ENCODE measurements at regions not wholly inside any gene's neighbourhood (a gene's known extent, or its start where the extent isn't known, plus 50 kb on each side); places are given as distances from the start of the nearest gene placed in this dataset.
"Not testable (repeated sequence)": the region's sequence is repeated elsewhere in the genome, so short reads cannot be mapped to it uniquely, and the experiment has no call there.

DNA sequence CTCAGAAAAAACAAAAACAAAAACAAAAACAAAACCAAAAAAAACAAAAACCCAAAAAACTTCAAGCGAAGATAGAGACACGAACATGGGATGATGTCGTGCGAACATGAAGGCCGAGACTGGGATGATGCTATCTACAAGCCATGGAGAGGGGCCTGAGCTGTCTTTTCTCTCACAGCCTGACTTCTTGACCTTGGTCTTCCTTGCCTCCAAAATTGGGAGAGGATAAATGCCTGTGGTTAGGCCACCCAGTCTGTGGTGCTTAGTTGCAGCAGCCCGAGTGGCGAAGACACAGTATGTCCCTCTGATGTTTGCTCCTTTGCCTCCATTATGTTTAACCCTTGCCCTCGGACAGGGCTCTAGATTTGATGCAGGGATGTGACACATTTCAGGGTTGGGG is 130.4 kb upstream of the BASP1 start:
- no peak for DNase-seq

DNA sequence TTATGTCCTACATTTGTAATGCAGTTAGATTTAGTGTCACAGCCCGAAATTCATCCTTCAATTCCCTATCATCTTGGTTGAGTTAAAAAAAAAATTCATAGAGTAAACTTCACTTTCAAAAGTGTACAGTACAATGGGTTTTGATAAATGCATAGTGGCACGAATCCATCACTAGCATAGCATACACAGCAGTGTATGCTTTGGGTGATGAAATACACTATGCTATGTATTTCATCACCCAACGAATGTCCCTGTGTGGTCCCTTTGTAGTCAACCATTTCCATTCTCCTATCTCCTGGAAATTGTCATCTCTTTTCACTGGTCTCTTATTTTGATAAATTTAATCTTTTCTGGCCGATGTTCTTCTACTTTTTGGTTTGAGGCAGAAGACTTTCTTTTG is 129.4 kb upstream of the BASP1 start:
- DNase-seq, result no peak

DNA sequence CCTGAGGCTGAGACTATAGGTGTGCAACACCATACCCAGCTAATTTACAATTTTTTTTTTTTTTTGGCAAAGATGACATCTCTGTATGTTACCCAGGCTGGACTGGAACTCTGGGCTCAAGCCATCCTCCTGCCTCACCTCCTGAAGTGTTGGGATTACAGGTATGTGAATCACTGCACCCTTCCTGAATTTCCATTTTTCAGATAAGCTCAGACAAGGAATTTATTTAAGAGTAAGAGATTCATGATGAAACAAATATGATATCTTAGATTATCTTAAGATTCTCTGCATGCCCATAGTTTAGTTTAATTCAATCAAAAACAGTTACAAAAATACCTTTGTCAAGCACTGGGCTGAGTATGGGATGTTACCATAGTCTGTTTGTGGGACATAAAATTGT is 128.4 kb upstream of the BASP1 start:
- no peak for DNase-seq

DNA sequence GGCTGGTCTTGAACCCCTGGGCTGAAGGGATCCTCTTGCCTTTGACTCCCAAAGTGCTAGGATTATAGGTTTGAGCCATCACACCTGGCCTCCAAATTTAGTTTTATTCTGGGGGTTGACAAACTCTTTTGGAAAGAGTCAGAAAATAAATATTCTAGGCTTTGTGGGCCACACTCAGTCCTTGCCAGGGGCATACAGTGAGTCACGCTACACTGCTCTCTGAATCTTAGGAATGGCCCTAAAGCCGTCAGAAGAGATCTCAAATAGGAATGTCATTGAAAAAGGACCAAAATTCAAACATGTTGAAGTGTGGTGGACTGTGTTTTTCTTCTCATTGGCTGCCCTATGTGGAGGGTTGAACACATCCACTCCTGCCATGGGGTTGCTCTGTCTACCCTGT is 127.7 kb upstream of the BASP1 start:
- DNase-seq, result no peak

DNA sequence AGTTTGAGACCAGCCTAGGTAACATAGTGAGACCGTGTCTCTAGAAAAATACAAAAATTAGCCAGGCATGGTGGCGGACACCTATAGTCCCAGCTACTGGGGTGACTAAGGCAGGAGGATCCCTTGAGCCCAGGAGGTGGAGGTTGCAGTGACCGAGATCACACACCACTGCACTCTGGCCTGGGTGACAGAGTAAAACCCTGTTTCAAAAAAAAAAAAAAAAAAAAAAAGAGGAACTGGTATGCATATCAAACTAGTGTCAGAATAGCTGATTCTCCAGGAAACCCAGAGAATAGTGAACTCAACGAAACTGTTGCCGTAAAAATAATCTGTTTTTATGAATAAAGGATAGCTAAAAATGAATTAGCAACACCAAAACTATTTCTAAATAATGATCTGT is 126.6 kb upstream of the BASP1 start:
- DNase-seq, result no peak

DNA sequence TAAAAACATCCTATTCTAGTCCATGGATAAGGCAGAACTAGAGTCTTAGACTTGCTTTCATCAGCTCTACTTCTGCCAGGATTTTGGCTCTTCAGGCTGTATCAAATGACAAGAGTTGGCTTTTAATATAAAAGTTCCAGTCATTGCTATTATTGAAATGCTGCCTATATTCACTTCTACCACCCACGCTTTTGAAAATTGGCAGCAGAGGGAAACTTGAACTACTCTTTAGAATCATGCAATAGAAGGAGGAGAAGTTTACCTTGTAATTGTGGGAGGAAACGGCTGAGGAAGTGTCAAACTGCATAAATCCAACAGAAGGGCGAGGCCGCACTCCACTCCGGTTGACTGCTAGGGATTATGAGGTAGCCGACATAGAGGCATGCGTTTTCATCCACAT is 122.6 kb upstream of the BASP1 start:
- DNase-seq, result peak; percentile 59

DNA sequence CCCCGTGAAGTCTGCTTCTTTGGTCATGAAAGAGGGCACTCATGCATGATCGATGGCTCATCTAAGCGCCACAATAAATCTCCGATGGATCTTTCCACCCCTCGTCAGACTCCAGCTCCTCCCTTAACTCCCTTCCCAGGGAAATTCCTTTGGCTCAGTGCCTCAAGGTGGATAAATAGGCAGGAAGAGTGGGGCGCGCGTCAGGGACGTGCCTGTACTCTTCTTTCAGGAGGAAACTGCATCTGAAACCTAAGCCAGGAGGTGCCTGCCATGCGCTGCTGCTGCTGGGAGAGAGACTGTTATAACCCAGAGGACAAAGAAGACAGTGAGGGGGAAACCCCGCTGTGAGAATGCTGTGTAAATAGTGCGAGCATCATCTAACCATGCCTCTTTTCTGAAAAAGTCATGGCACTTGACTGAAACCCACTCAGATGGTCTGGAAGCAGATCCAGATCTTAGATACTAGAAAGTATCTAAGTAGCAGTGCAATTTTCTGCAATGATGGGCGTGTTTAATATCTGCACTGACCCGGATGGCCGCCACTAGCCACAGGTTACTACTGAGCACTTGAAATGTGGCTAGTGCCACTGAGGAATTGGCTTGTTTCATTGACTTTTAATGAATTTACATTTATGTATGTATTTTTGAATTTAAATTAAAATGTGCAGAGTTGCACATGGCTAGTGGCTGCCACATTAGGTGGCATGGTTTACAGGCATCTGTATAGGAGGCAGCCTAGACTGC is 120.3 kb upstream of the BASP1 start:
- DNase-seq, result peak; percentile 49

DNA sequence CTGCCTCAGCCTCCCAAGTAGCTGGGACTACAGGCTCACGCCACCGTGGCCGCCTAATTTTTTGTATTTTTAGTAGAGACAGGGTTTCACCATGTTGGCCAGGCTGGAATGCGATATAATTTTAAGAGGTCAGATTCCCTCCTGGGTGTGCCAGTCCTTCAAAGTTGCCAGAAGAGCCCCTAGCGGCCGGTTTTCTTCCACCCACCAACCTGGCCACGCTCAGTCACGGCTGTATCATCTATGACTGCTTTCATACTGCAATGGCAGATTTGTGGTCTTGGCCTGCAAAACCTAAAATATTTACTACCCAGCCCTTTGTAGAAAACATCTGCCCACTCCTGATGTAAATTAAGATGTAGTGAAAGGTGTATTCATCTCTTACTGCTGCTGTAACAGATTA is 117.5 kb upstream of the BASP1 start:
- DNase-seq, result no peak

DNA sequence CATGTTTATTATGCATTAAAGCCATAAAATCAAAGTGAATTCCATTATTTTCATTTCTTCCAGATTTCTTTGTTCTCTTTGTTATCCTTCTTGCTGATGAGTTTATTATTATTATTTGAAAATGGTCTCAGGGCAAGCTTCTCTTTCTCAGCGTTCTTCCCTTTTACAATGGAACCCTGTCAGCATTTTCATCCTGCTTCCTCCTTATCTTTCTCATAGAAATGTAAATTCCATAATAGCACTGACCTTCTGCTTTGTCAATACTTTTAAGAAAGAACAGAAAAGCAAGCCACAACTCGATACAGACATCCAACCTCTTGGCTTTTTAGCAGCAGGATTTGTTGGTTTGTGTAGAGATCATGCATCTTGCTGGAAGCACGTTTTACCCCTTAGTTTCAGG is 114.0 kb upstream of the BASP1 start:
- DNase-seq, result no peak

DNA sequence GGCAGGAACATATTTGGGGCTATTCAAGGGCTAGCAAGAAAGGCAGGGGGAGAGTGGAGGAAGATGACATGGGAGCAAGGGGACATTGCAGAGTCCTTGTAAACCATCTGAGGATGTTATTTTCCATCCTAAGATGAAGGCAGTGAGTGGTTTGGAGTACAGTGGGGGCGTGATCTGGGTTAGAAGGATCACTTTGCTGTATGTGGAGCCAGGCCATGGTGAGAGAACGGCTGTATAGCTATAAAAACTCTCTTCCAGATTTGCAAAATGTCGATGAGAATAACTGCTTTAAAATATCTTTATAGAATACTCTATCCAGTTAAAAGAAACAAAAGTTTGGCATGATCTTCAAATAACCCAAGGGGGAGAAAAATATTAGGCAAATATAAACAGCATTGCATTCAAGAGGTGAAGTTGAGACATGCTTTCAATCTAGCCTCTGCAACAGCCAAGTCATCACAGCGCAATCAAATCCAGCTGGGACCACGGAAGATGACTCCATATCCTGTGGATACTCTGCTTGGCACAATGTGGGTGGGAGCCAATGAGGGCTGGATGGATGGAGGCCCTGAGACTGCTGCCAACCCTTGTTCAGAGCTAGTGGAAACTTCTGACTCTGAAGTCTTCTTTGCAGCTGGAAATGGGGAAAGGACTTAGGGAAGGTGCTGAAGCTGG is 111.5 kb upstream of the BASP1 start:
- peak; percentile 45 for DNase-seq

DNA sequence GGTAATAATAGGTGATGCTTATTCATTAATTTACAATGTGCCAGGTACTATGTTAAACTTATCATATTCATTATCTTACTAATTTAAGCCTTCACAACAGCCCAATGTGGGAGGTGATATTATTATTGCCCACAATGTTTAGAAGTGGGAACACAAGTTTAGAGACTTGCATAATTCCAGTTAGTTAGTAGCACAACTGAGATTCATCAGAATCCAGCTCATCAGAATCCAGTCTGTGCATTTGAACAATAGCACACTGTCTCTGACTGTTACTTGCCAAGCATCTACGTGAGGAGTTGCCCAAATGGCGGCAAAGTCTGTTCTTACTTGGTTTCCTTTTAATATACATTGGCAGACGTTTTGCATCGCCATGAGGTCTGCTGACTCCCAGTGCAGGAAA is 110.9 kb upstream of the BASP1 start:
- no peak for DNase-seq

DNA sequence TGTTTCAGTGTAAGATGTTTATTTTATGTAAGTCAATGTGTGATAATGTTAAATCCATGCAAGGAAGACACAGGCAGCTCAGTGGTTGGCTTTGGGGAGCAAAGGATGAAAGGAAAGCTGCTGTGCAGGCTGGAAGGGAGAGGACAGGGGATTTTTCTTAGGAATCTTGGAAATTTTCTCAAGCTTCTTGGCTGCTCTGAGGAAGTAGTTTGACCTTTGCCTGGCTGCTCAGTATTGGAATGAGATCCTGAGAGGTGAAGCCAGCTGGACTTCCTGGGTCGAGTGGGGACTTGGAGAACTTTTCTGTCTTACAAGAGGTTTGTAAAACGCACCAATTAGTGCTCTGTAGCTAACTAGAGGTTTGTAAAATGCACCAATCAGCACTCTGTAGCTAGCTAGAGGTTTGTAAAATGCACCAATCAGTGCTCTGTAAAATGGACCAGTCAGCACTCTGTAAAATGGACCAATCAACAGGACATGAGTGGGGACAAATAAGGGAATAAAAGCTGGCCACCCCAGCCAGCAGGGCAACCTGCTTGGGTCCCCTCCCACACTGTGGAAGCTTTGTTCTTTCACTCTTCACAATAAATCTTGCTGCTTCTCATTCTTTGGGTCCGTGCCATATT is 105.2 kb upstream of the BASP1 start:
- DNase-seq, result not testable (repeated sequence)

DNA sequence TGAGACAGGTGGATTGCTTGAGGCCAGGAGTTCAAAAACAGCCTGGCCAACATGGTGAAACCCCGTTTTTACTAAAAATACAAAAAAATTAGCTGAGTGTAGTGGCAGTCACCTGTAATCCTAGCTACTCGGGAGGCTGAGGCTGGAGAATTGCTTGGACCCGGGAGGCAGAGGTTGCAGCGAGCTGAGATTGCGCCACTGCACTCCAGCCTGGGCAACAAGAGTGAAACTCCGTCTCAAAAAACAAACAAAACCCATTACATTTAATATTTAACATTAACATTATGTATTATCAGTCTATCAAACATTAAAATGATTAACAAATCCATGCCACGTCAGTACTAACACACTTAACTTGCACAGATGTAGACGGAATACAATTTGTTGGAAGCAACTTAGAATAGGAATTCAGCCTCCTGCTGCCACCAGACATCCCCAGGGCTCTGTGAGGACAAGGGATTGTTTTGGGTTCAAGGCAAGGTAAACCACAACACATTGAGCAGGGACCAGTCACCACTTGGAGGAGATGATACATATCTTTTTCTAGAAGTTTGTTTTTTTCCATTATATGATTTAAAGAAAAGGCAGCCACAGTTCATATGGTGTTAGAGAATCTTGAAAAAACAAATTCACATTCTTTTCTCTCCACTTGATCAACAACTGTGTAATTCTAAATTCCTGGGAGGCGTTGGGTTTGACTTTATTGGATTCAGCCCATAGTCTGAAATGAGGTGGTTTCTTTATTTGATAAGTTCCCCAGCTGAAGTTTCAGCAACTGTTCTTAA is 104.1 kb upstream of the BASP1 start:
- DNase-seq, result no peak

DNA sequence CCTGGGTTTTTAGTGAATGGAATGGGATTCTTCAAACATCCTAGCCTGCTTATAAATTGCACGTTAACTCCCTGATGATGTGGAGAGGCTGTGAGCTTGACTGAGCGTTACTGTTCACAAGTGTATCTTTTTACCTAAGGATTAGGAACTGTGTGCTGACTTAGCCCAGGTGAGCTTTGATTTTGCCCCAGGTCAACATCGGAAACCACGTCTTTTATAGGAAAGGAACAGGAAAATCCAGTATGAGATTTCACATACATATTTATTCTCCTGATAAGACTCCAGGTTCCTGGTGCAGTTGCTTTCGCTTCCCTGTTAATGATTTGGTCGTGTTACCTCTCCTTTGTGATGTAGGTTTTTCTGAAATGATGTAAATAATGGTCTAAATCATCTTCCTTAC is 103.2 kb upstream of the BASP1 start:
- DNase-seq, result peak; percentile 18

DNA sequence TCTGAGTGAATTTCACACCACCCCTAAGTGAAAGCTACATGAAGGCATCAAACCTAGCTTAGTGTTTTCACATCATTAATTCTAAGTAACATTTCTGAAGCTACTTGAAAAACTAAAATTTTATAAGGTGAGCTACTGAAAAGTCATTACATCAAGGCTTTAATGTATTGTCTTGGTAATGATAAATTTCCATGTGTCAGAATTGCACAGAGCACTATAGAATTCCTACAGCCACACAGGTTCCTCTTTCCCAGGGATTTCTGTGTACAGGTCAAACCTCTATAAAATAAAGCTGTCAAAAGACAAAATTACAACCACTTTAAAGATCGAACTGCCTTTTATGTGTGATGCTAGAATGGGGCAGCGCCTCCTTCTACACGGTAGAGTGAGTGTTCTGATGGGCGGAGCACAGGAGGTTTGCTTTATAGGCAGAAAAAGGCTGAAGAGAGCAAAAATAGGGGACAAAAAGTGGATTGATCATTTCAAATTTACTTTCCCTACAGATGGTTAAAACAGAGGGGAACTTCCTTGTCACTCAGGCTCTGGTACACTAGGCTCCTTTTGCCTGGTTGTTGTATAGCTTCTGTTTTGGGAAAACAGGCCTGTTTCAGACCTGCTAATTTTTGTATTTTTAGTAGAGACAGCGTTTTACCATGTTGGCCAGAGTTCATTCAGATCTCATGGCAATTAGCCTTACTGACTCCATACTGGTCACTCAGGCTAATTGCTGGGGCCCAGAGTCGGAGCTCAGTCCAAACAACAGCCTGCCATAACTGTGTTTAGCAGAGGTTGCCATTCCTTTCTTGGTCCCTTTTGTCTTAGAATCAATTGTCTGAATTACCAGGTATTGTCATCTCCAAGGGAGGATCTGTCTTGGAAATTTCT is 102.5 kb upstream of the BASP1 start:
- DNase-seq, result no peak

DNA sequence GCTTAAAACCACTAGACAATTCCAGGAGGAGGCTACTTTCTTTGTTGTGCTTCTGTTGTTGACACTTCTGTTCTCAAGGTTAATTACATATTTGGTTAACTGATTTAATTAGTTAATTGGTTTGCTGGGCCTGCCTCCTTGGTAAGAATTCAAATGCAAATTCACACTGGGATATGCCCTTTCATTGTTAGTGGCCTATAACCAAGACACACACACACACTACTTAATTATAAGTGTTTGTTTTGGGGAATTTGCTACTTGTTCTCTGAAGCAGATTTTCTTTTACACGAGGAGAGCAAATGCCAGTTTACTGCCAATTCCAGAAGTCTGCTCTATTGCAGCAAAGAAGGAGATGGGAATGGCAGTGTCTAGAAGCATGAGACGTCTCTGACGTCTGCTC is 101.6 kb upstream of the BASP1 start:
- DNase-seq, result no peak

DNA sequence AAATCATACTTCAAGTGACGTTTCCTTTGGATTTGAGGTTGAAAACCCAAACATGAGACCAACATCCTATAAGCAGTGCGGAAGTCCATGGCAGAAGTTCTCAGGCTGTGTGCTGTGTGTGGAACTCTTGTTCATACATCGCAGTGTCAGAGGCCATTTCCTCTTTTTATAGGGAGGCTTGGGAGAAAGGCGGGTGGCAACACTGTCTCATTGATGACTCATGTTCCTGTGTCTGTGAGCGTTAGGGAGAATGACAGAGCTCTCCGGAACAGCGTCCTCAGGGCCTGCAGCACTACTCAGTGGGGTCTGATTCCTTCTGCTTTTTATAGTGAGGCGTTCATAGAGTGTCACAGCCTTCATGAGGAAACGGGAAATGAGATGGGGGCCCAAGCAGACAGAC is 98.8 kb upstream of the BASP1 start:
- peak; percentile 32 for DNase-seq

DNA sequence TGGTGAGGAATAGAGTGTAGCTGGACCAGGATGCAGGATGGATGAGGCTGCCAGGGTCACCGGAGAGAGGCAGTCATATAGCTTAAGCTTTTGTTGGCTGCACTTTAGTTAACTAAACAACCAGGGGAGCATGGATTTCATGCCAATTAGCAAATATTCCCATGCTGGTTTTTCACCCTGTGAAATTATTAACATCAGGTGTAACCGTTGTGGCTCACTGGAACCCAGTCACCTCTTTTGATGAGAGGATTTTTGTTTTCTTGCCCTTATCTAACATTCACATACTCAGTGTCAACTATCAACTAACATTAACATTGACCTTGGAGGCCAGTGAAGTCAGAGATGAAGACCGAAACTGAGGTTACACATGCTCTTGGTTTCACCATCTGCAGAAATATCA is 97.2 kb upstream of the BASP1 start:
- DNase-seq, result no peak

DNA sequence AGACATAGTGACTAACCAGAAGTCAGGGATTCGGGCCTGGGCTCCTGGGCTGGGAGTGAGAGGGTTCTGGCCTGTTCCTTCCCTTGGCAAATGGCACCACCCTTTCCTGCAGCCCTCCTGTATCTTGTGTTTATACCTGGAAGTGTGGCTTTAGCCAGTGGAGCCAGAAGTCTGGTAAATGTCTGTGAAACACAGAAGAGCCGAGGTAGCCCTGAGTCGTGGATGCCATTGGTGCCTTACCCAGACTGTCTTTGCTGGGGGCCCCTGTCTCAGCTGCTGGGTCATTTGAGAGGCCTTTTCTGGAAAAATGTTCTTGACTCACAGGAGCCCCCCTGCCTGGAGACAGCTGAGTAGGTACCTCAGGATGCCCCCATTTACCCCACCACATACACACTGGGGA is 95.7 kb upstream of the BASP1 start:
- no peak for DNase-seq

DNA sequence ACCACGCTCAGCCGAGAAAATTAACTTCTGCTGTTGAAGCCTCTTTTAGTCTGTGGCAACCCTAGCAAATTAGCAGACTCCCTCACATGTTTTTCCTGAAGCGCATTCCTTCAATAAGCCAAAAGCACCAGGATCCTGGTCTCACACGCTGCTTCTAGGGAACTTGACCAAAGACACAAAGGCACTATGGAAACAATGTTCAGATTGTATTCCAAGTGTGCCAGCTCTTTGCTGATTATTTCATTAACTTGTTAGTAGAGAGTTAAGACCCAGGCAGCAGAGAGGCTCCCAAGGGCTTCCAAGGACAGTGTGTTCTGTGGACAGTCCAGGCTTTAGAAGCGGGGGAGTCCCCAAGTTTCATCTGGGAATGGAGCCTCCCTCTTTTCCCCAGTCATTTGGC is 94.4 kb upstream of the BASP1 start:
- DNase-seq, result no peak

DNA sequence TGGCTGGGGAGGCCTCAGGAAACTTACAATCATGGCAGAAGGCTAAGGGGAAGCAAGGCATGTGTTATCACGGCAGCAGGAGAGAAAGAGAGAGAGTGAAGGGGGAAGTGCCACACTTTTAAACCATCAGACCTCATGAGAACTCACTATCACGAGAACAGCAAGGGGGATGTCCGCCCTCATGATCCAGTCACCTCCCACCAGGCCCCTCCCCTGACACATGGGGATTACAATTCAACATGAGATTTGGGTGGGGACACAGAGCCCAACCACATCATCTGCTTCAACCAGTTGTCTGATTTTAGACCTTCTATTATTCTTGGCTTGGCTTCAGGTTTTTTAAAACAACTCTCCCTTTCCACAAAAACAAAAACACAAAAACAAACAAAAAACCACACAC is 93.7 kb upstream of the BASP1 start:
- DNase-seq, result not testable (repeated sequence)

DNA sequence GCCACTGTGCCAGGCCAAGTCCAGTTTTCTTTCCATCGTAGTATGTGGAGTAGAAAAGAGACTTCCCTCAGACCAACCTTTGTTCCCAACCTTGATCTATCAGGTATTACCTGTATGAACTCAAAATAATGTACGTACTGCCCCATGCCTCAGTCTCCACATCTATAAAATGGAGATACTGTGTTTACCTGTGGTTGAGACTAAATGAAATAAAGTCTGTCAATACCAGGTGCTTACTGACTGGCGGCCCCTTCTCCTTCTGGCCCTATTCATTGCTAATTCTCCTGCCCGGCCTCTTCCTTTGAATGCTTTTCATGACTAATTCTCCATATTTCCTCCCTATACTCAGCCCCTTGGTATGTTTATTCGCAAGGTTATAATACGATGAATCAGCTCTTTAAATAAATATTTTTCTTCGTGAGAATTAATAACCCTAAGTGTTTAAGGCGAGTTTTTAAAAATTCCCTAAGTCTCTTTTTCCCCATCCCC is 89.6 kb upstream of the BASP1 start:
- DNase-seq, result no peak
